Smooth muscle cell (in vitro differentiated cells): ENCODE measurements at regions not wholly inside any gene's neighbourhood (a gene's known extent, or its start where the extent isn't known, plus 50 kb on each side); places are given as distances from the start of the nearest gene placed in this dataset.

Experiments
- DNase-seq: peaks from one replicate; lab custom pipeline; 2025; ENCODE audit not compliant: unreplicated experiment; lab: John Stamatoyannopoulos, UW
- H2AFZ ChIP-seq: fragments of 200-600 bp; sonication (generic); 2 replicates; pipeline ENCODE4 v1.6.0; 2016; ENCODE audit warnings: antibody characterized with exemption, low read depth, mild to moderate bottlenecking
- H3F3A ChIP-seq: fragments of 200-600 bp; sonication (generic); 2 replicates; pipeline ENCODE4 v1.6.0; 2017; ENCODE audit warnings: antibody characterized with exemption, low read depth
- H3K27ac ChIP-seq: fragments of 200-600 bp; sonication (generic); 2 replicates; pipeline ENCODE4 v1.5.1; 2016; ENCODE audit warnings: low read depth, mild to moderate bottlenecking
- H3K27me3 ChIP-seq: fragments of 200-600 bp; sonication (generic); 2 replicates; pipeline ENCODE4 v1.6.1; 2016; ENCODE audit warnings: low read depth, mild to moderate bottlenecking
- H3K36me3 ChIP-seq: fragments of 200-600 bp; sonication (generic); 2 replicates; pipeline ENCODE4 v1.5.1; 2016; ENCODE audit warnings: low read depth
- H3K4me1 ChIP-seq: fragments of 200-600 bp; sonication (generic); 2 replicates; pipeline ENCODE4 v1.5.1; 2016; ENCODE audit warnings: low read depth
- H3K4me2 ChIP-seq: fragments of 200-600 bp; sonication (generic); 2 replicates; pipeline ENCODE4 v1.6.0; 2016; ENCODE audit warnings: mild to moderate bottlenecking
- H3K4me3 ChIP-seq: fragments of 200-600 bp; sonication (generic); 2 replicates; pipeline ENCODE4 v1.5.1; 2016; ENCODE audit warnings: mild to moderate bottlenecking
- H3K79me2 ChIP-seq: fragments of 200-600 bp; sonication (generic); 2 replicates; pipeline ENCODE4 v1.6.0; 2016; ENCODE audit warnings: low read depth, mild to moderate bottlenecking
- H3K9ac ChIP-seq: fragments of 200-600 bp; sonication (generic); 2 replicates; pipeline ENCODE4 v1.6.0; 2016; ENCODE audit warnings: low read depth
- H3K9me3 ChIP-seq: fragments of 200-600 bp; sonication (generic); replicated peaks from 2 replicates; pipeline ENCODE4 v1.5.1; 2016; ENCODE audit warnings: low read depth
- H4K20me1 ChIP-seq: fragments of 200-600 bp; sonication (generic); 2 replicates; pipeline ENCODE4 v1.6.0; 2016; ENCODE audit warnings: low read depth
- CTCF ChIP-seq: fragments of 200-600 bp; sonication (generic); IDR thresholded peaks from 2 replicates; pipeline ENCODE4 v1.5.1; 2017; ENCODE audit warnings: borderline replicate concordance, mild to moderate bottlenecking, antibody characterized with exemption; ENCODE audit not compliant: insufficient read depth, poor library complexity, severe bottlenecking
- WGBS: methylation state at CpG from one replicate; pipeline ENCODE4 v1.1.7; 2016; ENCODE audit warnings: low lambda C conversion rate; 5-methylcytosine and 5-hydroxymethylcytosine counted together

GRCh38 chr16:79312502-79312901 is 288.0 kb downstream of the MAF start:
- Histone ChIP-seq H3K79me2 (no peaks in the 10 kb centered on the region), H3K9me3 (no peaks in the 10 kb centered on the region), H3K27ac (no peak overlapping the region), H3K9ac (no peak overlapping the region), H3K4me3 (no peak overlapping the region), H3K36me3 (no peaks in the 10 kb centered on the region), H3K4me1 (peaks cover 12% of the 10 kb centered on the region), H3F3A (no peaks in the 10 kb centered on the region), H3K27me3 (peaks cover 27% of the 10 kb centered on the region), H4K20me1 (no peaks in the 10 kb centered on the region), H2AFZ (no peak overlapping the region), H3K4me2 (no peak overlapping the region)
- 42% methylated on average over 11 of the region's 11 CpGs for WGBS
- no peak for DNase-seq
- TF ChIP-seq CTCF = no peak

- peaks cover 12% of the 10 kb centered on the region for H3K4me1 ChIP-seq
- H3K79me2 ChIP-seq = no peaks in the 10 kb centered on the region
- no peak overlapping the region for H3K4me3 ChIP-seq
- no peak for DNase-seq
- no peak overlapping the region for H3K4me2 ChIP-seq
- H3K27me3 ChIP-seq = peaks cover 10% of the 10 kb centered on the region
- WGBS = 90% methylated on average over 7 of the region's 7 CpGs
- TF ChIP-seq CTCF = no peak
- H3K9ac ChIP-seq = no peak overlapping the region
- no peaks in the 10 kb centered on the region for H3K9me3 ChIP-seq
- no peaks in the 10 kb centered on the region for H3F3A ChIP-seq
- H3K36me3 ChIP-seq = no peaks in the 10 kb centered on the region
- no peak overlapping the region for H2AFZ ChIP-seq
- H3K27ac ChIP-seq = no peak overlapping the region
- no peaks in the 10 kb centered on the region for H4K20me1 ChIP-seq
Observed at GRCh38 chr16:79310710-79311109, 289.8 kb downstream of the MAF start.

- Histone ChIP-seq H3K9ac (no peak overlapping the region), H3K9me3 (no peaks in the 10 kb centered on the region), H3K27me3 (peaks cover 17% of the 10 kb centered on the region)
Observed at GRCh38 chr16:79309606-79310005, 290.9 kb downstream of the MAF start.

More at GRCh38 chr16:79309606-79310005, 290.9 kb downstream of the MAF start:
- TF ChIP-seq CTCF = no peak
- DNase-seq = no peak
- Histone ChIP-seq H3K36me3 (no peaks in the 10 kb centered on the region), H4K20me1 (no peaks in the 10 kb centered on the region), H2AFZ (no peak overlapping the region), H3K4me1 (peaks cover 12% of the 10 kb centered on the region), H3K4me2 (no peak overlapping the region), H3F3A (no peaks in the 10 kb centered on the region), H3K27ac (no peak overlapping the region), H3K79me2 (no peaks in the 10 kb centered on the region), H3K4me3 (no peak overlapping the region)
- WGBS = 87% methylated on average over 6 of the region's 6 CpGs
